HepG2 (cell line): ENCODE measurements at regions not wholly inside any gene's neighbourhood (a gene's known extent, or its start where the extent isn't known, plus 50 kb on each side); places are given as distances from the start of the nearest gene placed in this dataset.

Experiments
- ATAC-seq: fragments of 200-7000 bp; cut with Tn5 transposase; 3 replicates; pipeline ENCODE4 v1.9.1; 2020; ENCODE audit warnings: mild to moderate bottlenecking, moderate library complexity
- BruUV-seq: library from RNA; stranded (reverse); fragments of 400-500 nt; replicated peaks from 2 replicates; lab custom pipeline; 2021; lab: Mats Ljungman, UMichigan
- CTCF ChIA-PET: fragments of 300-600 bp; formaldehyde crosslinking; extraction: SDS; loops from one replicate; lab custom pipeline; 2021; ENCODE audit warnings: low total read pairs, inconsistent platforms, low intra/inter-chr PET ratio; lab: Yijun Ruan, JAX
- POLR2A ChIA-PET: fragments of 350-600 bp; sonication (Branson Sonifier 250); formaldehyde crosslinking; loops from one replicate; lab custom pipeline; 2020; ENCODE audit warnings: antibody characterized with exemption, inconsistent platforms; lab: Yijun Ruan, JAX
- DNase-seq: peaks from one replicate; pipeline ENCODE4 v3.0.0-alpha.2; 2015; ENCODE audit warnings: low spot score
- FAIRE-seq: peaks from 3 replicates; lab custom pipeline; 2011; peaks lifted over from hg19 to GRCh38; lab: Jason Lieb, UNC
- H2AFZ ChIP-seq: one replicate; pipeline ENCODE4 v1.6.1; 2011; ENCODE audit warnings: low read length, inconsistent platforms
- H3K27ac ChIP-seq: fragments of 300-600 bp; 3 replicates; pipeline ENCODE4 v1.8.0; 2011; ENCODE audit warnings: mixed run types, mild to moderate bottlenecking, mixed read lengths, low read length, inconsistent platforms; ENCODE audit not compliant: insufficient read depth; ENCODE audit errors: extremely low read length
- H3K27me3 ChIP-seq, 2 experiments: fragments of 200-600 bp in 1 of 2; 2 replicates in 1 of 2; 3 replicates in 1 of 2; pipeline versions ENCODE4 v1.6.0 to v1.8.0; 2011; ENCODE audit warnings: low read length in 2 of 2, mild to moderate bottlenecking in 2 of 2, moderate library complexity in 2 of 2, inconsistent platforms in 1 of 2; ENCODE audit not compliant: insufficient read depth in 2 of 2, control insufficient read depth in 1 of 2
- H3K36me3 ChIP-seq, 2 experiments: fragments of 200-600 bp in 1 of 2; replicated peaks in 1 of 2; 2 replicates in 1 of 2; 3 replicates in 1 of 2; pipeline versions ENCODE4 v1.5.1 to v1.8.0; 2011; ENCODE audit warnings: low read length in 2 of 2, inconsistent platforms in 1 of 2; ENCODE audit not compliant: insufficient read depth in 2 of 2, control insufficient read depth in 1 of 2
- H3K4me1 ChIP-seq: 2 replicates; pipeline ENCODE4 v1.5.1; 2012; ENCODE audit warnings: low read length, inconsistent platforms; ENCODE audit not compliant: insufficient read depth
- H3K4me2 ChIP-seq: 2 replicates; pipeline ENCODE4 v1.6.0; 2011; ENCODE audit warnings: low read depth, low read length, inconsistent platforms
- H3K4me3 ChIP-seq, 3 experiments: fragments of 200-600 bp in 1 of 3; sonication (generic), shearing (Covaris generic) in 1 of 3; replicated peaks in 1 of 3; 2 replicates each; pipeline ENCODE4 v1.5.1; 2011 to 2016; ENCODE audit warnings: low read length in 3 of 3, inconsistent platforms in 2 of 3, low read depth in 2 of 3, mild to moderate bottlenecking in 2 of 3, control low read depth in 1 of 3, mixed read lengths in 1 of 3; ENCODE audit not compliant: insufficient read depth in 1 of 3
- H3K79me2 ChIP-seq: one replicate; pipeline ENCODE4 v1.6.1; 2011; ENCODE audit warnings: low read length, inconsistent platforms; ENCODE audit not compliant: insufficient read depth
- H3K9ac ChIP-seq: 2 replicates; pipeline ENCODE4 v1.6.0; 2011; ENCODE audit warnings: mild to moderate bottlenecking, low read depth, low read length, inconsistent platforms; ENCODE audit not compliant: insufficient read depth
- H3K9me3 ChIP-seq: 2 replicates; pipeline ENCODE4 v1.5.1; 2012; ENCODE audit warnings: mild to moderate bottlenecking, low read length
- H4K20me1 ChIP-seq: 2 replicates; pipeline ENCODE4 v1.6.0; 2011; ENCODE audit warnings: inconsistent platforms, mild to moderate bottlenecking, low read length, moderate library complexity; ENCODE audit not compliant: insufficient read depth
- FOSL2 ChIP-seq: sonication (generic); formaldehyde crosslinking; IDR thresholded peaks from 2 replicates; pipeline ENCODE4 v1.4.0; 2020; ENCODE audit warnings: missing genetic modification reagents
- POLR2A ChIP-seq, 2 experiments: IDR thresholded peaks; 2 replicates each; pipeline ENCODE4 v1.6.1; 2011; ENCODE audit warnings: low read depth in 2 of 2, low read length in 2 of 2, mild to moderate bottlenecking in 1 of 2, moderate library complexity in 1 of 2; ENCODE audit not compliant: insufficient read depth in 1 of 2
- RAD21 ChIP-seq: fragments of 450-650 bp; formaldehyde crosslinking; IDR thresholded peaks from 2 replicates; pipeline ENCODE4 v1.5.0; 2020; ENCODE audit warnings: mild to moderate bottlenecking
- SPEN ChIP-seq: sonication (generic); formaldehyde crosslinking; IDR thresholded peaks from 2 replicates; pipeline ENCODE4 v1.5.1; 2020; ENCODE audit warnings: low read depth, mild to moderate bottlenecking, missing genetic modification reagents
- STAT5B ChIP-seq: sonication (generic); formaldehyde crosslinking; IDR thresholded peaks from 2 replicates; pipeline ENCODE4 v1.4.0; 2020; ENCODE audit warnings: missing genetic modification reagents
- ZBTB21 ChIP-seq: sonication (generic); formaldehyde crosslinking; IDR thresholded peaks from 2 replicates; pipeline ENCODE4 v1.4.0; 2020; ENCODE audit warnings: missing genetic modification reagents
- ZFP82 ChIP-seq: sonication (generic); formaldehyde crosslinking; IDR thresholded peaks from 2 replicates; pipeline ENCODE4 v1.5.1; 2020; ENCODE audit warnings: mild to moderate bottlenecking, missing genetic modification reagents, borderline replicate concordance
- WGBS: methylation state at CpG from one replicate; pipeline ENCODE4 v1.1.6; 2017; ENCODE audit warnings: low lambda C conversion rate; 5-methylcytosine and 5-hydroxymethylcytosine counted together
- in situ Hi-C: cut with HindIII; loops from 2 replicates; pipeline ENCODE4 v1.10.0; 2017; ENCODE audit warnings: low pct_unique_long_range_greater_than_20kb; ENCODE audit not compliant: extremely low pct_ligation_motif_present
- intact Hi-C: fragments of 100-400 bp; cut with micrococcal nuclease; formaldehyde crosslinking; loops from one replicate; pipeline ENCODE4 v1.10.0; 2022; ENCODE audit not compliant: unreplicated experiment
- TF ChIP-seq, protein P1 (sequence below): IDR thresholded peaks from 2 replicates; pipeline ENCODE4 v1.6.1; 2016; ENCODE audit warnings: low read depth, missing genetic modification reagents, missing compliant biosample characterization
- TF ChIP-seq, protein P2 (sequence below): sonication (generic); formaldehyde crosslinking; IDR thresholded peaks from 2 replicates; pipeline ENCODE4 v1.4.0; 2020; ENCODE audit warnings: missing genetic modification reagents, borderline replicate concordance
- TF ChIP-seq, protein P3 (sequence below): sonication (generic); formaldehyde crosslinking; IDR thresholded peaks from 2 replicates; pipeline ENCODE4 v1.4.0; 2020; ENCODE audit warnings: mild to moderate bottlenecking, missing genetic modification reagents

DNA sequence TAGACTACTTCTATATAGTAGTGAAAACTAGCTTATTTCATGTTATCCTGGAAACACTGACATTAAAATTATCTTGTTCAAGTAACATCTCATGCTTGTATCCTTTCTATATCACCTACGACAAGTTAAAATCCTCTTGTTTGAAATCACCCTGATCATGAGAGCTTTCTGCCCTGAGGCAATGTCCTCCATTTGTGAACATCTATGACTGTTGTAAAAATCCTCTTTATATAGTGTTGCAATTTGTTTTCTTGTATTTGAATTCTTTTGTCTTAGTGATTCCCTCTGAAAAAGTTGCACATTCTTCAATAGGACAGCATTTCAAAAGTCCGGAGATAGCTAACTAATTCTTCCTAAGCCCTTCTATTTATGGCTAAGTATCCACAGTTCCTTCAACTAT, 480.3 kb downstream of the NSUN3 start (continued):
- TF ChIP-seq, protein P1, sequence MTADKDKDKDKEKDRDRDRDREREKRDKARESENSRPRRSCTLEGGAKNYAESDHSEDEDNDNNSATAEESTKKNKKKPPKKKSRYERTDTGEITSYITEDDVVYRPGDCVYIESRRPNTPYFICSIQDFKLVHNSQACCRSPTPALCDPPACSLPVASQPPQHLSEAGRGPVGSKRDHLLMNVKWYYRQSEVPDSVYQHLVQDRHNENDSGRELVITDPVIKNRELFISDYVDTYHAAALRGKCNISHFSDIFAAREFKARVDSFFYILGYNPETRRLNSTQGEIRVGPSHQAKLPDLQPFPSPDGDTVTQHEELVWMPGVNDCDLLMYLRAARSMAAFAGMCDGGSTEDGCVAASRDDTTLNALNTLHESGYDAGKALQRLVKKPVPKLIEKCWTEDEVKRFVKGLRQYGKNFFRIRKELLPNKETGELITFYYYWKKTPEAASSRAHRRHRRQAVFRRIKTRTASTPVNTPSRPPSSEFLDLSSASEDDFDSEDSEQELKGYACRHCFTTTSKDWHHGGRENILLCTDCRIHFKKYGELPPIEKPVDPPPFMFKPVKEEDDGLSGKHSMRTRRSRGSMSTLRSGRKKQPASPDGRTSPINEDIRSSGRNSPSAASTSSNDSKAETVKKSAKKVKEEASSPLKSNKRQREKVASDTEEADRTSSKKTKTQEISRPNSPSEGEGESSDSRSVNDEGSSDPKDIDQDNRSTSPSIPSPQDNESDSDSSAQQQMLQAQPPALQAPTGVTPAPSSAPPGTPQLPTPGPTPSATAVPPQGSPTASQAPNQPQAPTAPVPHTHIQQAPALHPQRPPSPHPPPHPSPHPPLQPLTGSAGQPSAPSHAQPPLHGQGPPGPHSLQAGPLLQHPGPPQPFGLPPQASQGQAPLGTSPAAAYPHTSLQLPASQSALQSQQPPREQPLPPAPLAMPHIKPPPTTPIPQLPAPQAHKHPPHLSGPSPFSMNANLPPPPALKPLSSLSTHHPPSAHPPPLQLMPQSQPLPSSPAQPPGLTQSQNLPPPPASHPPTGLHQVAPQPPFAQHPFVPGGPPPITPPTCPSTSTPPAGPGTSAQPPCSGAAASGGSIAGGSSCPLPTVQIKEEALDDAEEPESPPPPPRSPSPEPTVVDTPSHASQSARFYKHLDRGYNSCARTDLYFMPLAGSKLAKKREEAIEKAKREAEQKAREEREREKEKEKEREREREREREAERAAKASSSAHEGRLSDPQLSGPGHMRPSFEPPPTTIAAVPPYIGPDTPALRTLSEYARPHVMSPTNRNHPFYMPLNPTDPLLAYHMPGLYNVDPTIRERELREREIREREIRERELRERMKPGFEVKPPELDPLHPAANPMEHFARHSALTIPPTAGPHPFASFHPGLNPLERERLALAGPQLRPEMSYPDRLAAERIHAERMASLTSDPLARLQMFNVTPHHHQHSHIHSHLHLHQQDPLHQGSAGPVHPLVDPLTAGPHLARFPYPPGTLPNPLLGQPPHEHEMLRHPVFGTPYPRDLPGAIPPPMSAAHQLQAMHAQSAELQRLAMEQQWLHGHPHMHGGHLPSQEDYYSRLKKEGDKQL (CRISPR knock-in tag) = no peak
- TF ChIP-seq, all 625 proteins: peak for 0

DNA sequence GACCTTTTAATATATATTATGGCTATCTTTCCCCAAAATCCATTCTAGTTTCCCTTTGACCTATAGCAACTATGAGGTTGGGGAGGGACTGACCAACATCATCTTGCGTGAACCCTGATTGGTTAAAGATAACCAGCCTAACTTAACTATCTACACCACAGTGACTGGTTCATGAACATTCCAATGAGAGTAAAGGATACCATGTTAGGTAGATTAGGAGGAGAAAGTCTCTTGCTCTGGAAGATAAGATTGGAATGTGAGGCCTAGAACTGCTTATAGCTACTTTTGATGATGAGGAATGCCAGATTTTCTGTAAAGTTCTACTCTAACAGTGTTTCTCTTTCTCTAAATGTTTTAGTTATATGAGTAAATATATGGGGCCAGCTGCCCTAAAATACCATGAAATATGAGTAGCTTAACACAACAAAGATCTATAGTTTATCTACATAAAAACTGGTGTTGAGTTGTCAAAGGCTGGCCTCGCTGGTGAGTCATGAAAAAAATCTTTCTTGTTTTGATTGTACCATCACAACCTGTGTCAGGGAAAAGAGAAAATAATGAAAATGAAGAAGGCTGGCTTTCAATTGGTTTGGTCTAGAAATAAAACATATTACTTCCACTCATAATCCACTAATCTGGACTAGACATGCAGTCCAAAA, 481.4 kb downstream of the NSUN3 start:
- FAIRE-seq (no peak), ATAC-seq (no peak), DNase-seq (no peak)
- ChIA-PET POLR2A (no interaction called here), CTCF (no interaction called here)
- Histone ChIP-seq H3K4me1 (no peaks in the 10 kb centered on the region), H3K79me2 (no peaks in the 10 kb centered on the region), H3K9ac (no peak overlapping the region), H3K4me3 (no peak overlapping the region), H3K4me2 (no peak overlapping the region), H3K9me3 (peaks cover 8% of the 10 kb centered on the region), H3K27me3 (no peaks in the 10 kb centered on the region), H3K36me3 (no peaks in the 10 kb centered on the region), H3K27ac (no peak overlapping the region), H2AFZ (no peak overlapping the region), H4K20me1 (no peaks in the 10 kb centered on the region)
- intact Hi-C loops (no loop called here), in situ Hi-C loops (no loop called here)
- BruUV-seq = no TSS peak
- 51% methylated on average over 2 of the region's 2 CpGs for WGBS
- TF ChIP-seq FOSL2 (CRISPR knock-in tag) (no peak), ZFP82 (no peak), STAT5B (CRISPR knock-in tag) (no peak), ZBTB21 (CRISPR knock-in tag) (no peak), POLR2A (IDR thresholded peaks at IDR 0.05; ENCODE audit: insufficient read depth in 1 of 2, low read depth in 2 of 2, low read length in 2 of 2) (no peak), RAD21 (no peak), SPEN (CRISPR knock-in tag) (no peak)
- TF ChIP-seq, protein P2, sequence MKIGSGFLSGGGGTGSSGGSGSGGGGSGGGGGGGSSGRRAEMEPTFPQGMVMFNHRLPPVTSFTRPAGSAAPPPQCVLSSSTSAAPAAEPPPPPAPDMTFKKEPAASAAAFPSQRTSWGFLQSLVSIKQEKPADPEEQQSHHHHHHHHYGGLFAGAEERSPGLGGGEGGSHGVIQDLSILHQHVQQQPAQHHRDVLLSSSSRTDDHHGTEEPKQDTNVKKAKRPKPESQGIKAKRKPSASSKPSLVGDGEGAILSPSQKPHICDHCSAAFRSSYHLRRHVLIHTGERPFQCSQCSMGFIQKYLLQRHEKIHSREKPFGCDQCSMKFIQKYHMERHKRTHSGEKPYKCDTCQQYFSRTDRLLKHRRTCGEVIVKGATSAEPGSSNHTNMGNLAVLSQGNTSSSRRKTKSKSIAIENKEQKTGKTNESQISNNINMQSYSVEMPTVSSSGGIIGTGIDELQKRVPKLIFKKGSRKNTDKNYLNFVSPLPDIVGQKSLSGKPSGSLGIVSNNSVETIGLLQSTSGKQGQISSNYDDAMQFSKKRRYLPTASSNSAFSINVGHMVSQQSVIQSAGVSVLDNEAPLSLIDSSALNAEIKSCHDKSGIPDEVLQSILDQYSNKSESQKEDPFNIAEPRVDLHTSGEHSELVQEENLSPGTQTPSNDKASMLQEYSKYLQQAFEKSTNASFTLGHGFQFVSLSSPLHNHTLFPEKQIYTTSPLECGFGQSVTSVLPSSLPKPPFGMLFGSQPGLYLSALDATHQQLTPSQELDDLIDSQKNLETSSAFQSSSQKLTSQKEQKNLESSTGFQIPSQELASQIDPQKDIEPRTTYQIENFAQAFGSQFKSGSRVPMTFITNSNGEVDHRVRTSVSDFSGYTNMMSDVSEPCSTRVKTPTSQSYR (CRISPR knock-in tag) = no peak
- TF ChIP-seq, protein P3, sequence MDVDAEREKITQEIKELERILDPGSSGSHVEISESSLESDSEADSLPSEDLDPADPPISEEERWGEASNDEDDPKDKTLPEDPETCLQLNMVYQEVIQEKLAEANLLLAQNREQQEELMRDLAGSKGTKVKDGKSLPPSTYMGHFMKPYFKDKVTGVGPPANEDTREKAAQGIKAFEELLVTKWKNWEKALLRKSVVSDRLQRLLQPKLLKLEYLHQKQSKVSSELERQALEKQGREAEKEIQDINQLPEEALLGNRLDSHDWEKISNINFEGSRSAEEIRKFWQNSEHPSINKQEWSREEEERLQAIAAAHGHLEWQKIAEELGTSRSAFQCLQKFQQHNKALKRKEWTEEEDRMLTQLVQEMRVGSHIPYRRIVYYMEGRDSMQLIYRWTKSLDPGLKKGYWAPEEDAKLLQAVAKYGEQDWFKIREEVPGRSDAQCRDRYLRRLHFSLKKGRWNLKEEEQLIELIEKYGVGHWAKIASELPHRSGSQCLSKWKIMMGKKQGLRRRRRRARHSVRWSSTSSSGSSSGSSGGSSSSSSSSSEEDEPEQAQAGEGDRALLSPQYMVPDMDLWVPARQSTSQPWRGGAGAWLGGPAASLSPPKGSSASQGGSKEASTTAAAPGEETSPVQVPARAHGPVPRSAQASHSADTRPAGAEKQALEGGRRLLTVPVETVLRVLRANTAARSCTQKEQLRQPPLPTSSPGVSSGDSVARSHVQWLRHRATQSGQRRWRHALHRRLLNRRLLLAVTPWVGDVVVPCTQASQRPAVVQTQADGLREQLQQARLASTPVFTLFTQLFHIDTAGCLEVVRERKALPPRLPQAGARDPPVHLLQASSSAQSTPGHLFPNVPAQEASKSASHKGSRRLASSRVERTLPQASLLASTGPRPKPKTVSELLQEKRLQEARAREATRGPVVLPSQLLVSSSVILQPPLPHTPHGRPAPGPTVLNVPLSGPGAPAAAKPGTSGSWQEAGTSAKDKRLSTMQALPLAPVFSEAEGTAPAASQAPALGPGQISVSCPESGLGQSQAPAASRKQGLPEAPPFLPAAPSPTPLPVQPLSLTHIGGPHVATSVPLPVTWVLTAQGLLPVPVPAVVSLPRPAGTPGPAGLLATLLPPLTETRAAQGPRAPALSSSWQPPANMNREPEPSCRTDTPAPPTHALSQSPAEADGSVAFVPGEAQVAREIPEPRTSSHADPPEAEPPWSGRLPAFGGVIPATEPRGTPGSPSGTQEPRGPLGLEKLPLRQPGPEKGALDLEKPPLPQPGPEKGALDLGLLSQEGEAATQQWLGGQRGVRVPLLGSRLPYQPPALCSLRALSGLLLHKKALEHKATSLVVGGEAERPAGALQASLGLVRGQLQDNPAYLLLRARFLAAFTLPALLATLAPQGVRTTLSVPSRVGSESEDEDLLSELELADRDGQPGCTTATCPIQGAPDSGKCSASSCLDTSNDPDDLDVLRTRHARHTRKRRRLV = no peak
